ENCODE measurements at regions not wholly inside any gene's neighbourhood (a gene's known extent, or its start where the extent isn't known, plus 50 kb on each side); places are given as distances from the start of the nearest gene placed in this dataset.

DNA sequence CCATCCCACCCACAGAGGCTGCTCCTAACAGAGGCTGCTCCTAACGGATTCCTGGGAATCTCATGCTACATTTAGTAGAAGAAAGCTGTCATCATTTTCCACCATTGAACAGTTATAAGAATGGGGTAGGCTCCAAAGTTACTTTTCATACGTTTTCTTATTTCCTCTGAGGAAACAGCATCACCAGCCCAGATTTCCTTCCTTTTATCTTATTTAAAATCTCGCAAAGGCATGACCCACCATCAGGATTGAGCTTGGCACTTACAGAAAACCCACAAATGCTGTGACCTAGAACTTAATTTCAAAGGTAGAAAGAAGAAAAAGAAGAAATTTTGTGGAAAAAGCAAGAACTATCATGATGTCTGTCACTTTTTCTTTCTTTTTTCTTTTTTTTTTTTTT is 168.0 kb downstream of the LY86 start:
- H3K27me3 Mint-ChIP-seq (ENCODE audit: low read depth), result no peaks in the 10 kb centered on the region
- H3K4me1 Mint-ChIP-seq, result peaks cover 31 to 34% of the 10 kb centered on the region in 2 experiments
- H3K36me3 Mint-ChIP-seq (ENCODE audit: insufficient read depth in 1 of 3, low read depth in 3 of 3), result no peaks in the 10 kb centered on the region; a peak in 1 of 7 replicates
- TF ChIP-seq, protein P1, sequence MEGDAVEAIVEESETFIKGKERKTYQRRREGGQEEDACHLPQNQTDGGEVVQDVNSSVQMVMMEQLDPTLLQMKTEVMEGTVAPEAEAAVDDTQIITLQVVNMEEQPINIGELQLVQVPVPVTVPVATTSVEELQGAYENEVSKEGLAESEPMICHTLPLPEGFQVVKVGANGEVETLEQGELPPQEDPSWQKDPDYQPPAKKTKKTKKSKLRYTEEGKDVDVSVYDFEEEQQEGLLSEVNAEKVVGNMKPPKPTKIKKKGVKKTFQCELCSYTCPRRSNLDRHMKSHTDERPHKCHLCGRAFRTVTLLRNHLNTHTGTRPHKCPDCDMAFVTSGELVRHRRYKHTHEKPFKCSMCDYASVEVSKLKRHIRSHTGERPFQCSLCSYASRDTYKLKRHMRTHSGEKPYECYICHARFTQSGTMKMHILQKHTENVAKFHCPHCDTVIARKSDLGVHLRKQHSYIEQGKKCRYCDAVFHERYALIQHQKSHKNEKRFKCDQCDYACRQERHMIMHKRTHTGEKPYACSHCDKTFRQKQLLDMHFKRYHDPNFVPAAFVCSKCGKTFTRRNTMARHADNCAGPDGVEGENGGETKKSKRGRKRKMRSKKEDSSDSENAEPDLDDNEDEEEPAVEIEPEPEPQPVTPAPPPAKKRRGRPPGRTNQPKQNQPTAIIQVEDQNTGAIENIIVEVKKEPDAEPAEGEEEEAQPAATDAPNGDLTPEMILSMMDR (conservative IDR thresholded peaks at IDR 0.05), result no peak
- H3K23ac ChIP-seq (ENCODE audit: insufficient read length, low read depth, low read length), result no peak overlapping the region
- no peak overlapping the region for H2BK12ac ChIP-seq (ENCODE audit: insufficient read length, low read depth, low read length)
- H3K27me3 ChIP-seq (ENCODE audit: insufficient read depth, low read length), result no peaks in the 10 kb centered on the region
- H4K8ac ChIP-seq (replicated peaks; ENCODE audit: insufficient read length, low read depth, low read length), result no peak overlapping the region
- H3K27ac Mint-ChIP-seq, result no peak overlapping the region
- H4K91ac ChIP-seq (ENCODE audit: insufficient read length, low read depth, low read length), result no peak overlapping the region
- no peak overlapping the region for H3K27ac ChIP-seq (ENCODE audit: insufficient read length, low read depth, low read length)
- no peak overlapping the region for H3K4ac ChIP-seq (ENCODE audit: low read depth, low read length)
- H3K18ac ChIP-seq (ENCODE audit: insufficient read length, low read depth, low read length), result no peak overlapping the region
- no peak overlapping the region for H2BK120ac ChIP-seq (ENCODE audit: low read depth, low read length, poor library complexity, severe bottlenecking)
- no peak overlapping the region for H3K14ac ChIP-seq (ENCODE audit: insufficient read depth, low read length)
- no peak overlapping the region for H4K5ac ChIP-seq (ENCODE audit: insufficient read length, low read depth, low read length)
- H3T11ph ChIP-seq (ENCODE audit: low read length), result no peak overlapping the region
- no peaks in the 10 kb centered on the region for H3K4me1 ChIP-seq (ENCODE audit: insufficient read depth, low read length)
- H3K56ac ChIP-seq (ENCODE audit: insufficient read length, low read depth, low read length), result no peak overlapping the region
- no peak overlapping the region for H2BK15ac ChIP-seq (ENCODE audit: low read depth, low read length)
- no peak overlapping the region for H3K9ac ChIP-seq (ENCODE audit: extremely low read depth, insufficient read length, low read length)
- no peak overlapping the region for H2AFZ ChIP-seq (ENCODE audit: low read length)
- no peak overlapping the region for H3K4me3 Mint-ChIP-seq
- no peak overlapping the region for H2BK20ac ChIP-seq (ENCODE audit: low read depth, low read length, poor library complexity, severe bottlenecking)
- H3K79me2 ChIP-seq (ENCODE audit: insufficient read depth, low read length), result no peaks in the 10 kb centered on the region
- no peaks in the 10 kb centered on the region for H3K79me1 ChIP-seq (ENCODE audit: insufficient read depth, low read depth, low read length, poor library complexity, severe bottlenecking)
- no peaks in the 10 kb centered on the region for H3K9me3 ChIP-seq (ENCODE audit: control insufficient read depth, low read depth, low read length)
- H2BK5ac ChIP-seq (ENCODE audit: insufficient read length, low read length), result no peak overlapping the region
- no peak overlapping the region for H2AK5ac ChIP-seq (ENCODE audit: insufficient read length, low read length)
- H3K4me2 ChIP-seq (ENCODE audit: insufficient read depth, insufficient read length, low read length), result no peak overlapping the region
- no peaks in the 10 kb centered on the region for H4K20me1 ChIP-seq (ENCODE audit: control insufficient read depth, insufficient read depth, insufficient read length)
- DNase-seq, result no peak
- WGBS (ENCODE audit: extremely low coverage, insufficient read length, low lambda C conversion rate), result no CpG with 5 or more reads among the region's 3 CpGs
- H3K23me2 ChIP-seq (ENCODE audit: insufficient read length, low read depth, low read length, poor library complexity, severe bottlenecking), result no peaks in the 10 kb centered on the region
- no peaks in the 10 kb centered on the region for H3K9me3 Mint-ChIP-seq
